ENCODE measurements at regions not wholly inside any gene's neighbourhood (a gene's known extent, or its start where the extent isn't known, plus 50 kb on each side); places are given as distances from the start of the nearest gene placed in this dataset.

GRCh38 chr14:77985211-77985615 is 185.0 kb upstream of the NRXN3 start:
- Histone ChIP-seq H3K9ac (ENCODE audit: insufficient read depth, low read length, poor library complexity, severe bottlenecking) (no peak overlapping the region), H3K4me3 (replicated peaks in 1 of 3; ENCODE audit: low read depth in 2 of 3, low read length in 3 of 3) (no peak overlapping the region), H3K4me1 (ENCODE audit: control insufficient read depth in 1 of 2, insufficient read depth in 2 of 2, low read length in 2 of 2) (peaks cover 3 to 9% of the 10 kb centered on the region in 2 donors), H3K4me2 (replicated peaks; ENCODE audit: extremely low read depth, low read length, poor library complexity, severe bottlenecking) (no peak overlapping the region), H4K20me1 (ENCODE audit: insufficient read depth, low read length) (no peaks in the 10 kb centered on the region), H3K36me3 (replicated peaks in 1 of 2; ENCODE audit: control insufficient read depth in 1 of 2, insufficient read depth in 2 of 2, low read length in 2 of 2) (no peaks in the 10 kb centered on the region), H3K27ac (ENCODE audit: low read depth in 1 of 2, low read length in 2 of 2) (no peak overlapping the region), H3K79me2 (ENCODE audit: insufficient read depth, low read length) (no peaks in the 10 kb centered on the region), H3K9me3 (replicated peaks in 1 of 2; ENCODE audit: control insufficient read depth in 1 of 2, insufficient read depth in 1 of 2, low read length in 2 of 2) (peaks cover 0 to under 1% of the 10 kb centered on the region in 2 donors), H2AFZ (ENCODE audit: insufficient read depth, low read depth, low read length, poor library complexity, severe bottlenecking) (no peak overlapping the region), H3K27me3 (ENCODE audit: control insufficient read depth in 2 of 2, insufficient read depth in 2 of 2, low read length in 2 of 2) (peaks cover 0 to 12% of the 10 kb centered on the region in 2 donors)
- intact Hi-C loops (cut with micrococcal nuclease), result no loop called here
- TF ChIP-seq CTCF (IDR thresholded peaks at IDR 0.05), result no peak
- H3K27ac Mint-ChIP-seq, result no peak overlapping the region
- H3K36me3 Mint-ChIP-seq, result no peaks in the 10 kb centered on the region
- no peak for DNase-seq
- peaks cover 10 to 18% (median 15%) of the 10 kb centered on the region in 3 donors for H3K27me3 Mint-ChIP-seq (ENCODE audit: low read depth in 3 of 3)
- no peak overlapping the region for H3K4me3 Mint-ChIP-seq
- no peaks in the 10 kb centered on the region for H3K9me3 Mint-ChIP-seq
- WGBS (ENCODE audit: insufficient coverage), result 21% methylated on average over 4 of the region's 5 CpGs
- H3K4me1 Mint-ChIP-seq, result peaks cover 9% of the 10 kb centered on the region

- H3K79me2 ChIP-seq (ENCODE audit: insufficient read depth, low read length), result no peaks in the 10 kb centered on the region
- H3K4me3 Mint-ChIP-seq, result no peak overlapping the region
- H2AFZ ChIP-seq (ENCODE audit: insufficient read depth, low read depth, low read length, poor library complexity, severe bottlenecking), result no peak overlapping the region
- intact Hi-C loops (cut with micrococcal nuclease), result no loop called here
- no peak for TF ChIP-seq CTCF (IDR thresholded peaks at IDR 0.05)
- H3K9ac ChIP-seq (ENCODE audit: insufficient read depth, low read length, poor library complexity, severe bottlenecking), result no peak overlapping the region
- H3K27ac ChIP-seq (ENCODE audit: low read depth in 1 of 2, low read length in 2 of 2), result no peak overlapping the region
- peaks cover 0 to 6% (median 3%) of the 10 kb centered on the region in 3 donors for H3K27me3 Mint-ChIP-seq (ENCODE audit: low read depth in 3 of 3)
- no peaks in the 10 kb centered on the region for H3K36me3 ChIP-seq (replicated peaks in 1 of 2; ENCODE audit: control insufficient read depth in 1 of 2, insufficient read depth in 2 of 2, low read length in 2 of 2)
- no peaks in the 10 kb centered on the region for H3K4me1 ChIP-seq (ENCODE audit: control insufficient read depth in 1 of 2, insufficient read depth in 2 of 2, low read length in 2 of 2)
- no peaks in the 10 kb centered on the region for H3K27me3 ChIP-seq (ENCODE audit: control insufficient read depth in 2 of 2, insufficient read depth in 2 of 2, low read length in 2 of 2)
- H3K27ac Mint-ChIP-seq, result no peak overlapping the region
- no CpG with 5 or more reads among the region's 1 CpG for WGBS (ENCODE audit: insufficient coverage)
- DNase-seq, result no peak
- H3K4me2 ChIP-seq (replicated peaks; ENCODE audit: extremely low read depth, low read length, poor library complexity, severe bottlenecking), result no peak overlapping the region
- no peaks in the 10 kb centered on the region for H3K9me3 Mint-ChIP-seq
- no peaks in the 10 kb centered on the region for H4K20me1 ChIP-seq (ENCODE audit: insufficient read depth, low read length)
- no peaks in the 10 kb centered on the region for H3K9me3 ChIP-seq (replicated peaks in 1 of 2; ENCODE audit: control insufficient read depth in 1 of 2, insufficient read depth in 1 of 2, low read length in 2 of 2)
- H3K36me3 Mint-ChIP-seq, result no peaks in the 10 kb centered on the region
- H3K4me1 Mint-ChIP-seq, result peaks cover 3% of the 10 kb centered on the region
- no peak overlapping the region for H3K4me3 ChIP-seq (replicated peaks in 1 of 3; ENCODE audit: low read depth in 2 of 3, low read length in 3 of 3)
These were observed 183.4 kb upstream of the NRXN3 start for GRCh38 chr14:77986773-77987172.
